HG02970 (cell line): ENCODE measurements at regions not wholly inside any gene's neighbourhood (a gene's known extent, or its start where the extent isn't known, plus 50 kb on each side); places are given as distances from the start of the nearest gene placed in this dataset.
"Not testable (repeated sequence)": the region's sequence is repeated elsewhere in the genome, so short reads cannot be mapped to it uniquely, and the experiment has no call there.

Source experiments
- ATAC-seq: cut with Tn5 transposase; IDR thresholded peaks from one replicate; pipeline ENCODE4 v1.9.1; 2021; ENCODE audit warnings: mild to moderate bottlenecking, moderate library complexity, moderate number of reproducible peaks; ENCODE audit not compliant: unreplicated experiment, low FRiP score

- not testable (repeated sequence) for ATAC-seq
Observed at GRCh38 chr4:189810318-189811181, 130.1 kb upstream of the FRG1 start.

- no peak for ATAC-seq
Observed at GRCh38 chr4:189815404-189816192, 125.1 kb upstream of the FRG1 start.

DNA sequence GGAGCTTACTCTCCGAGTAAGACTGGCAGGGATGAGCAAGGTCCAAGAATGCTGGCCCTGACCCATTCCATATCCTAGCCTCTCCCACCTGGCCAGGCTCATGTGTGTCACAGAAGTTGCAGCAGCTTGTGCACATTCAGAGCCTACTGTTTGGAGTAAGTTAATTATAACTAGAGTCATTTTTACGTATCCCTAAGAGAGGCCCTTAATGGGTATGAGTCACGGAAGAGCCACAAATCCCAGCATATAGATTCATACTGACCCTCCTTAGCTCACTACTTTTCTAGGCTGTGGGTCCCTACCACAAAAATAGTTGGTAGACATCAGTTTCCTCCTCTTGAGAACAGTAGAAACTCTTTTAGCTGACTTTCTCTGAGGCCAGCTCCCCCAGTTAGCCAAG, 118.3 kb upstream of the FRG1 start:
- no peak for ATAC-seq

DNA sequence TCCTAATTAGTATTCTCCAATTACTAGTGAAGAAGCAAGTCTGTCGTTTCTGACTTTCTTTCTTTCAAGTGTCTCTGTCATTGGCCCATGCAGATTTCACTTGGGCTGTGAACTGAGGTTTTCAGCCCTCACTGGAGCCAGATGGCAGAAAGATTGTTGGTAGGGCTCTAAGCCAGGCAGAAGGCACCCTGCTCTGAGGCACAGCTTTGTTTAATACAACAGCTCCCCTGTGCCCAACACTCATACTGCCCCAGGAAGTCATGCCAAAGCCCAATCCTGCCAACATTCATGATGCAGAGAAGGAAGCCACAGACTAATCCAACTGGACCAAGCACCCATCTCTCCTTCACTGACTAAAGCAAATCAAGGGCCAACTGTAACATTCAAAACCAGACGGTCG, 117.1 kb upstream of the FRG1 start:
- ATAC-seq, result no peak

DNA sequence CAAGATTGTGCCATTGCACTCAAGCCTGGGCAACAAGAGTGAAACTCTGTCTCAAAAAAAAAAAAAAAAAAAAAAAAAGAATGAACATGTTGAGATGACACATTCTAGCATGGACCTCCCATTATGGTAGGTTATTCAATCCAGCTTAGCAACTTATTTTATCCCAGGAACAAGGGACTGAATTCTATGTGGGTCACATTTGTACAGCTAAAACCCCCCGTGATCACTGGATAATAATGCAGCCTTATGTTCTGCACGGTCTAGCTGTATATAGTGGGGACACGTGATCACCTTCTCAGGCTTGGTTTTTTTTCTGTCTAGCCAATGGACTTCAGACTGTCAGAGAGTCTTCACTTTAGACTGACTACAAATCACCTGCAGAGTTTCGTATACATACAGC, 115.2 kb upstream of the FRG1 start:
- no peak for ATAC-seq

GRCh38 chr4:189826657-189827056, 114.0 kb upstream of the FRG1 start:
- ATAC-seq, result no peak

DNA sequence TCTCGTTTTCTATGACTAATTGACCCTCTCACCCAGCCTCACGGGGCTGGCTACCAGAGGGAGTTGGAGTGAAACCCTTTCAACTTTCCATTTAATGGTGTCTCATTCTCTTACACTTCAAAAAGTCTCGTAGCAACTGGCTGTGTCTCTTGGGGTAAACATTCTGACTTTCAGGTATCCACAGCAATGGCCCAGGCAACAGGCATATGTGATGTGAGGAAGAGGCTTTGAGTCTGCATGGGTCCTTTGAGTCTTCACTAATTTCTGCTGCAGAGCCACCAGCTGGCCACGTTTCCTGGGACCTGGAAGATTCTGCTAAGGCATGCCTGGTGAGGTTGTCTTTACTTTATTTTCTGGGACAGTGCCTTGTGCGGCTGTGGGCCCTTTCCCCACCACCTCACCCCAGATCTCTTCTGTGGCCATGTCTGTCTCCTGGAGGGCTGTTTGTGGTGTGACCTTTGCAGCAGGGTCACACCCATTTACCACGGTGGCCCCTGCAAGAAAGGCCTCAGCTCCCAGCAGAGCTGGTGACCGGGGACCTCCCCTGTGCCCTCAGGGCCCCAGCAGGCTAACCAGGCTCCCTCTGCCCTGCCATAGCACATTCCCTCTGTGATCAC, 112.5 kb upstream of the FRG1 start:
- ATAC-seq, result no peak

DNA sequence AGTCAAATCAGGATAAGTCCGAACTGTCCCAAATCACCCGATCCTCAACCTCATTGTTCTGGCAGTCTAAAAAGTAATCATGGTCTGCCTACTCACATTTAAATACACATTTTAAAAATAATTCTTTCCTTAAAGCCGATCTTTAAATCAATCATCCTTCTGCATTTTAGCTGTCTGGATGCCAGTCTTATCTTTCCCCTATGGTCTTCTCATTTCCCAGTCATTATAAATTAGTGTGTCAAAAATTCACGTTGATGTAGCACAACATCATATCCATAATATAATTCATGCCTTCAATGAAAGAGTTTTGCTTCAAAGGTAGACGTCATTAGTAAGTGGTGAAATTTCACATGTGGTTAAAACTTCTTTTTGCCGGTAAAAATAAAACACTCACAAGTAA, 108.1 kb upstream of the FRG1 start:
- no peak for ATAC-seq

DNA sequence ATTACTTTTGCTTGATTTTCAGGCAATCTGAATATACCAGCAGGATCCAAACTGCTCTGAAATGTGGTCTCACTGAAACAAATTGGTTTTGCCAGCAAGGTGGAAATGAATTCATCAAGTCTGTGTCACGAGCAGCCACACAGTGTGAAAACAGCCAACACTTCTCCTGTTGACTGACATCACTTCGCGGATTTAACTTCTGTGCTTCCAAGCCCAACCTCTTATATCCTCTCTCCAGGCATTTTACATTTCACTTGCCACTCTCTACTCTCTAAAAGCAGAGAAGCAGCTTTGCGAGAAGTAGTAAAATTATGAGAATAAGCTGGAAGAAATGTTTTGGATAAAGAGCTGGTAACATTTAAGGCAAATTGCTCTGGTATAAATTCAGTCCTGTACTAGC, 106.1 kb upstream of the FRG1 start:
- ATAC-seq, result no peak

DNA sequence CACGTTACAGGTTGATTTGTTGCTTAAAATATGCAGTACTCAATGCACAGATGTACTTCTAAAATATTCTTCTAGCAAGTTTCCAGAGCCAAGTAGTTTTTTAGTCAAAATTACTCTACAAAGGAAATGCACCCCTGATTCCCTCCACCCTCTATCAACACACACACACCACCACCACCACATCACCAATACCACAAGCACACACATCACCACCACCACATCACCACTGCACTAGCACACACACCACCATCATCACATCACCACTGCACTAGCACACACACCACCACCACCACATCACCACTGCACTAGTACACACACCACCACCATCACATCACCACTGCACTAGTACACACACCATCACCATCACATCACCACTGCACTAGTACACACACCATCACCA, 105.2 kb upstream of the FRG1 start:
- no peak for ATAC-seq

- no peak for ATAC-seq
Observed at GRCh38 chr4:189837471-189837870, 103.2 kb upstream of the FRG1 start.

DNA sequence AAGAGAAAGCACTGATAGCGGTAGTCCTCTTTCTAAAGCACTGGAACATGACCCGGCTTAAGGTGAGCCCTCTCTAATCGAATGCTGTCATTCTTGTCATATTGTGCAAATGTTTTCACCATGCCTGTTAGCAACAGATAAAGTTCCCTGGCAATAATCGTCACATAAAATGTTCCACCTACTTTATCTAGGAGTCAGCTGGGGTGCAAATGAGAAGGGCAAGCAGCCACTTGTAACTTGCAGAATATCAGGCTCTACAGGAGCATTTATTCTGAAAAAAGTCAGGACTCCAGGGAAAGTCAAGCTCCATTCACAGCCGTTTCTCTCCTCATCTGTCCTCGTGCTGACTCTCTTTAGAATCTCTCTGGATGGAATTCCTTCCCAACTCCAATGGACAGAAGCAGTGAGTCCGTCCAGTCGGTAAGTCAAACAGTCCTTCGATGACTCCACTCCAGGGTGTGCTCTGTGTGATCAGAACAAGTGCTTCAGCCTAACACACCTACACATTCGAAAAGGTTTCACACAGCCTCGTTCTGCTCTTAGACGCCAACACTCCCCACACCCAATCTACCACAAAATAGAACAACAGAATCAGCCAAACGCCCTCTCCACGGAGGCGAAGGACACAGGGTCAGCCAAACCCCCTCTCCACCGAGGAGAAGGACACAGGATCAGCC, 101.7 kb upstream of the FRG1 start:
- ATAC-seq, result no peak

GRCh38 chr4:189840356-189840755, 100.3 kb upstream of the FRG1 start:
- ATAC-seq, result no peak

- ATAC-seq, result no peak
Observed at GRCh38 chr4:189843413-189844009, 97.2 kb upstream of the FRG1 start.

DNA sequence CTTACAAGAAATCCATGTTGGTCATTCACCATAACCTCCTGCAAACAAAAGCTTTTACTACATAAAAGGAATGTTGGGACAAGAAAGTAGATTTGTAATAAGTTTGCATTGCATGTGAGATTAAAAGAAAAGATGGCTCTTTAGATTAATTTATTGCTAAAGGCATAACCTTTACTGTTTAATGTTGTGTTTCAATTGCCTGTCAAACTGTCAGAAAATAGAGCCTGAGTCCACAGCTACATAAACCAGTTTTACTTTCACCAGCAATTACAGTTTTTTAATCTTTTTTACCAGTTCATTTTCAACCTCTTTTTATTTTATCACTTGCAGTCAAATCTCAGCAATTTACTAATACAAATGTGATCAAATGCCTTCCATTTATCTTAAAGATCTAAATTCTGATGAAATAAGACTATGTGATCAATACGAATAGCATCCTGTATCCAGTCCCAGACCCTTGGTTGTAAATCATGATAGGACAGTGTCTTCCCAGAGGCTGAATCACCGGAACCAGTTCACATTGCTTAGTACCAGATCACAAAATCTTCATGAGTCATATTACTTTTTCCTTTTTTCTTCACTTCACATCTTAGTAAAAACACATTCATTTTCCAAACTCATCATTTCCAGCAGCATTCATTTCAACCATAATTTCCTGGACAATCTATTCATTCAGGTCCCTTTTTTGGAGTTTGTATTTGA, 95.4 kb upstream of the FRG1 start:
- ATAC-seq, result no peak

- ATAC-seq, result not testable (repeated sequence)
Observed at GRCh38 chr4:189846094-189846493, 94.6 kb upstream of the FRG1 start.

DNA sequence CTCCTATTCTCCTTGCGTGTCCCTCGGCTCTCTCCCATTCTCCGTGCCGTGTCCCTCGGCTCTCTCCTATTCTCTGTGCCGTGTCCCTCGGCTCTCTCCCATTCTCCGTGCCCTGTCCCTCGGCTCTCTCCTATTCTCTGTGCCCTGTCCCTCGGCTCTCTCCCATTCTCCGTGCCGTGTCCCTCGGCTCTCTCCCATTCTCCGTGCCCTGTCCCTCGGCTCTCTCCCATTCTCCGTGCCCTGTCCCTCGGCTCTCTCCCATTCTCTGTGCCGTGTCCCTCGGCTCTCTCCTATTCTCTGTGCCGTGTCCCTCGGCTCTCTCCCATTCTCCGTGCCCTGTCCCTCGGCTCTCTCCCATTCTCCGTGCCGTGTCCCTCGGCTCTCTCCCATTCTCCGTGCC, 94.1 kb upstream of the FRG1 start:
- ATAC-seq, result not testable (repeated sequence)

- ATAC-seq, result not testable (repeated sequence)
Observed at GRCh38 chr4:189848672-189849071, 92.0 kb upstream of the FRG1 start.

GRCh38 chr4:189850239-189850856, 90.3 kb upstream of the FRG1 start:
- no peak for ATAC-seq
